ENCODE measurements at regions not wholly inside any gene's neighbourhood (a gene's known extent, or its start where the extent isn't known, plus 50 kb on each side); places are given as distances from the start of the nearest gene placed in this dataset.

GRCh38 chr3:87898971-87899370 lies 159.8 kb downstream of the CGGBP1 start:
- Mint-ChIP-seq H3K27me3 (ENCODE audit: unreplicated experiment) (no peaks in the 10 kb centered on the region), H3K9me3 (ENCODE audit: low read depth, unreplicated experiment) (no peaks in the 10 kb centered on the region), H3K4me1 (ENCODE audit: low read depth, unreplicated experiment) (no peaks in the 10 kb centered on the region), H3K36me3 (ENCODE audit: insufficient read depth, unreplicated experiment) (no peaks in the 10 kb centered on the region), H3K27ac (ENCODE audit: unreplicated experiment) (no peak overlapping the region), H3K4me3 (ENCODE audit: low read depth, unreplicated experiment) (no peak overlapping the region)
- TF ChIP-seq CTCF (IDR thresholded peaks at IDR 0.05; ENCODE audit: unreplicated experiment), result no peak
- intact Hi-C loops (cut with micrococcal nuclease; ENCODE audit: unreplicated experiment), result no loop called here
- DNase-seq, result no peak
- CTCF ChIA-PET, result no interaction called here
- BruUV-seq (replicated peaks), result no TSS peak

DNA sequence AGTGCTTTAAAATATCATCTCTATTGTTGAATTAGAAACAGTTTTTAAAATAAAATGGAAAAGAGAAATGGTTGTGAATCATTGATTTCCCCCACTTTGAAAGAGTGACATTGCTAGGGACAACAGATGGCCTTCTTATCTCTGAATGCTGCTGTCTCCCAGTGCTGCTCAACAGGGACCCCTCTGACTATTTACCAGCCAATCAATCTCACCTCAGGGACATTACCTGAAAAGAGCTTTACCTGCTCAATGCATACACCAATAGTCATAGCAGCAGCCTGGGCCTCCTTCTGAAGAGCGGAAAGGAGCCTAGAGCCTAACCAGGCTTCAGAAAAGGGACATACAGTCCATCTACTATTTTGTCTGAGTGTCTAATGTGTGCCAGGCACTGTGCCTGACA lies 162.8 kb downstream of the CGGBP1 start:
- Mint-ChIP-seq H3K27me3 (ENCODE audit: unreplicated experiment) (no peaks in the 10 kb centered on the region), H3K36me3 (ENCODE audit: insufficient read depth, unreplicated experiment) (no peaks in the 10 kb centered on the region), H3K4me1 (ENCODE audit: low read depth, unreplicated experiment) (no peaks in the 10 kb centered on the region), H3K9me3 (ENCODE audit: low read depth, unreplicated experiment) (no peaks in the 10 kb centered on the region), H3K4me3 (ENCODE audit: low read depth, unreplicated experiment) (no peak overlapping the region), H3K27ac (ENCODE audit: unreplicated experiment) (no peak overlapping the region)
- no peak for TF ChIP-seq CTCF (IDR thresholded peaks at IDR 0.05; ENCODE audit: unreplicated experiment)
- CTCF ChIA-PET, result no interaction called here
- BruUV-seq (replicated peaks), result no TSS peak
- intact Hi-C loops (cut with micrococcal nuclease; ENCODE audit: unreplicated experiment), result no loop called here
- DNase-seq, result no peak

GRCh38 chr3:87873136-87873535 lies 185.7 kb downstream of the CGGBP1 start:
- Mint-ChIP-seq H3K4me1 (ENCODE audit: low read depth, unreplicated experiment) (no peaks in the 10 kb centered on the region), H3K4me3 (ENCODE audit: low read depth, unreplicated experiment) (no peak overlapping the region), H3K27me3 (ENCODE audit: unreplicated experiment) (no peaks in the 10 kb centered on the region), H3K27ac (ENCODE audit: unreplicated experiment) (no peak overlapping the region), H3K36me3 (ENCODE audit: insufficient read depth, unreplicated experiment) (no peaks in the 10 kb centered on the region), H3K9me3 (ENCODE audit: low read depth, unreplicated experiment) (peaks cover 3% of the 10 kb centered on the region)
- no TSS peak for BruUV-seq (replicated peaks)
- TF ChIP-seq CTCF (IDR thresholded peaks at IDR 0.05; ENCODE audit: unreplicated experiment), result no peak
- intact Hi-C loops (cut with micrococcal nuclease; ENCODE audit: unreplicated experiment), result no loop called here
- CTCF ChIA-PET, result no interaction called here
- no peak for DNase-seq

GRCh38 chr3:87867001-87867400 lies 191.8 kb downstream of the CGGBP1 start:
- no peaks in the 10 kb centered on the region for H3K36me3 Mint-ChIP-seq (ENCODE audit: insufficient read depth, unreplicated experiment)
- no peak overlapping the region for H3K4me3 Mint-ChIP-seq (ENCODE audit: low read depth, unreplicated experiment)
- no peak for DNase-seq
- intact Hi-C loops (cut with micrococcal nuclease; ENCODE audit: unreplicated experiment), result no loop called here
- no peak for TF ChIP-seq CTCF (IDR thresholded peaks at IDR 0.05; ENCODE audit: unreplicated experiment)
- CTCF ChIA-PET, result no interaction called here
- H3K4me1 Mint-ChIP-seq (ENCODE audit: low read depth, unreplicated experiment), result no peaks in the 10 kb centered on the region
- H3K27ac Mint-ChIP-seq (ENCODE audit: unreplicated experiment), result no peak overlapping the region
- peaks cover 5% of the 10 kb centered on the region for H3K9me3 Mint-ChIP-seq (ENCODE audit: low read depth, unreplicated experiment)
- BruUV-seq (replicated peaks), result no TSS peak
- no peaks in the 10 kb centered on the region for H3K27me3 Mint-ChIP-seq (ENCODE audit: unreplicated experiment)

DNA sequence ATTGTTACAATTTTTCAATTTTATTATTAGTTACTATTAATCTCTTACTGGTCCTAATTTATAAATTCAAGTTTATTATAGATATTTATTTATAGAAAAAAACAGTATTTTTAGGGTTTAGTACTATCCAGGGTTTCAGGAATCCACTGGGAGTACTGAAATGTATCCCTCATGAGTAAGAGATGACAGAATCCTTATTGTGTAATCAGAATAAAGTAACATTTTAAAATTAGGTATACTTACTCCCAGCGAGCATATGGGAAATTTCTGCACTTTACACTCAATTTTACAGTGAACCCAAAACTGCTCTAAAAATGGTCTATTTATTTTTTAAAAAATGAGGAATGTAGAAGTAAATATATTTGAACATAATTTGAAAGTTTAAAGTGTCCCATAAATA lies 202.7 kb downstream of the CGGBP1 start:
- no peaks in the 10 kb centered on the region for H3K4me1 Mint-ChIP-seq (ENCODE audit: low read depth, unreplicated experiment)
- no peak for DNase-seq
- H3K4me3 Mint-ChIP-seq (ENCODE audit: low read depth, unreplicated experiment), result no peak overlapping the region
- BruUV-seq (replicated peaks), result no TSS peak
- no peaks in the 10 kb centered on the region for H3K27me3 Mint-ChIP-seq (ENCODE audit: unreplicated experiment)
- CTCF ChIA-PET, result no interaction called here
- intact Hi-C loops (cut with micrococcal nuclease; ENCODE audit: unreplicated experiment), result loop anchor here (10.0 kb wide), 1 partner anchor 99 kb away; no protein-coding TSS in a partner anchor
- H3K36me3 Mint-ChIP-seq (ENCODE audit: insufficient read depth, unreplicated experiment), result no peaks in the 10 kb centered on the region
- H3K27ac Mint-ChIP-seq (ENCODE audit: unreplicated experiment), result no peak overlapping the region
- no peaks in the 10 kb centered on the region for H3K9me3 Mint-ChIP-seq (ENCODE audit: low read depth, unreplicated experiment)
- TF ChIP-seq CTCF (IDR thresholded peaks at IDR 0.05; ENCODE audit: unreplicated experiment), result no peak

Measured in Calu3 (cell line).